ENCODE measurements at regions not wholly inside any gene's neighbourhood (a gene's known extent, or its start where the extent isn't known, plus 50 kb on each side); places are given as distances from the start of the nearest gene placed in this dataset.

DNA sequence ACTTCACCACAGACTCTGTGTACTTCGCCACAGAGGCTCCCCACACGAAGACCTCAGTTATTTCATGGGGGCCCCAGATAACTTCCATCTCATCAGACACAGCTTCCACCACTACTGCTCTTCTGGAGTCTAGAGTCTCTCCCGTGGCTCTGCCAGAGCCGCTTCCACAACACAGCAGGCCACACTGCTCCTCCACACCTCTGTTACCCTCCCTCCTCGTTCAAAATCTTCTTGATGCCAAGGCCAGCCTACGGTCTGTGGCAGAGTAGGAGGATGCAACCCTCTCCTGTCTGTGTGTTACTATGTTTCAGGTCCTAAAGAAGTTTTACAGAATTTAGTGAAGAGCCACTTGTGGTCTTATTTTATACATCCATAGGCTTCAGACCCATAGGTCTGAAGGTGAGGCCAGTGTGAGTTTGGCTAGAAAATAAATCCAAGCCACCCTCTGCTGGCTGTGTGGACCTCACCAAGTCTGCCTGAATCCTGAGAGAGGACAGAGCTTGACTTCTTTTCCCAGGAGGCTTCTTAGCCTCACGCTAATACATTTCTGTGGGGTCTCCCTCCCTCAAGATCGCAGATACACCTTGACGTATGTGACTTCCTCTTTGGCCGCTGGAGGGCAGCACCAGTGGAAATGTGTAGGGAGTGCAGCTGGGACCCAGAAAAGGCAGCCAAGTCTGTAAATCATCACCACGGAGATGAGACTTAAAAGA, 197.7 kb downstream of the FAXC start:
- TF ChIP-seq, protein P1, sequence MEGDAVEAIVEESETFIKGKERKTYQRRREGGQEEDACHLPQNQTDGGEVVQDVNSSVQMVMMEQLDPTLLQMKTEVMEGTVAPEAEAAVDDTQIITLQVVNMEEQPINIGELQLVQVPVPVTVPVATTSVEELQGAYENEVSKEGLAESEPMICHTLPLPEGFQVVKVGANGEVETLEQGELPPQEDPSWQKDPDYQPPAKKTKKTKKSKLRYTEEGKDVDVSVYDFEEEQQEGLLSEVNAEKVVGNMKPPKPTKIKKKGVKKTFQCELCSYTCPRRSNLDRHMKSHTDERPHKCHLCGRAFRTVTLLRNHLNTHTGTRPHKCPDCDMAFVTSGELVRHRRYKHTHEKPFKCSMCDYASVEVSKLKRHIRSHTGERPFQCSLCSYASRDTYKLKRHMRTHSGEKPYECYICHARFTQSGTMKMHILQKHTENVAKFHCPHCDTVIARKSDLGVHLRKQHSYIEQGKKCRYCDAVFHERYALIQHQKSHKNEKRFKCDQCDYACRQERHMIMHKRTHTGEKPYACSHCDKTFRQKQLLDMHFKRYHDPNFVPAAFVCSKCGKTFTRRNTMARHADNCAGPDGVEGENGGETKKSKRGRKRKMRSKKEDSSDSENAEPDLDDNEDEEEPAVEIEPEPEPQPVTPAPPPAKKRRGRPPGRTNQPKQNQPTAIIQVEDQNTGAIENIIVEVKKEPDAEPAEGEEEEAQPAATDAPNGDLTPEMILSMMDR (IDR thresholded peaks at IDR 0.05; ENCODE audit: low read length), result peak; percentile 91
- no peak for TF ChIP-seq EZH2 (IDR thresholded peaks at IDR 0.05; ENCODE audit: borderline replicate concordance, low read length)

Data from OCI-LY1 (cell line).